ENCODE measurements at regions not wholly inside any gene's neighbourhood (a gene's known extent, or its start where the extent isn't known, plus 50 kb on each side); places are given as distances from the start of the nearest gene placed in this dataset.

GRCh38 chr2:147772781-147773180 lies 72.0 kb upstream of the ACVR2A start:
- Histone ChIP-seq H3K9ac (ENCODE audit: low read length) (no peak overlapping the region), H3K9me3 (ENCODE audit: insufficient read depth, low read depth, low read length) (no peaks in the 10 kb centered on the region), H3K36me3 (ENCODE audit: insufficient read depth, low read length) (no peaks in the 10 kb centered on the region), H3K4me2 (ENCODE audit: low read length) (no peak overlapping the region), H4K20me1 (ENCODE audit: insufficient read depth, low read length) (no peaks in the 10 kb centered on the region), H3K79me2 (ENCODE audit: insufficient read depth, low read length) (no peaks in the 10 kb centered on the region), H3K27me3 (ENCODE audit: insufficient read depth, low read length) (no peaks in the 10 kb centered on the region), H3K4me3 (ENCODE audit: insufficient read depth, low read depth, low read length) (no peak overlapping the region), H2AFZ (ENCODE audit: low read depth, low read length) (no peak overlapping the region), H3K27ac (ENCODE audit: low read depth, low read length) (no peak overlapping the region), H3K4me1 (ENCODE audit: insufficient read depth, low read length) (no peaks in the 10 kb centered on the region)
- Mint-ChIP-seq H3K4me3 (ENCODE audit: unreplicated experiment) (no peak overlapping the region), H3K36me3 (ENCODE audit: low read depth, unreplicated experiment) (no peaks in the 10 kb centered on the region), H3K27ac (ENCODE audit: unreplicated experiment) (no peak overlapping the region), H3K9me3 (ENCODE audit: unreplicated experiment) (no peaks in the 10 kb centered on the region), H3K27me3 (ENCODE audit: low read depth, unreplicated experiment) (no peaks in the 10 kb centered on the region), H3K4me1 (ENCODE audit: low read depth, unreplicated experiment) (peaks cover 5% of the 10 kb centered on the region)
- DNase-seq (ENCODE audit: low read depth) (no peak), FAIRE-seq (no peak)
- no peak for TF ChIP-seq EZH2 (IDR thresholded peaks at IDR 0.05; ENCODE audit: insufficient read depth, low read length)
- no peak for TF ChIP-seq CTCF (IDR thresholded peaks at IDR 0.05; ENCODE audit: insufficient read depth, low read depth, low read length)

GRCh38 chr2:147763861-147764260 lies 81.0 kb upstream of the ACVR2A start:
- no peak for FAIRE-seq
- no peak overlapping the region for H3K27ac Mint-ChIP-seq (ENCODE audit: unreplicated experiment)
- H3K27me3 Mint-ChIP-seq (ENCODE audit: low read depth, unreplicated experiment) = no peaks in the 10 kb centered on the region
- no peak overlapping the region for H3K27ac ChIP-seq (ENCODE audit: low read depth, low read length)
- no peaks in the 10 kb centered on the region for H3K9me3 Mint-ChIP-seq (ENCODE audit: unreplicated experiment)
- H4K20me1 ChIP-seq (ENCODE audit: insufficient read depth, low read length) = no peaks in the 10 kb centered on the region
- H3K4me1 Mint-ChIP-seq (ENCODE audit: low read depth, unreplicated experiment) = peaks cover 13% of the 10 kb centered on the region
- no peak for DNase-seq (ENCODE audit: low read depth)
- no peaks in the 10 kb centered on the region for H3K9me3 ChIP-seq (ENCODE audit: insufficient read depth, low read depth, low read length)
- no peaks in the 10 kb centered on the region for H3K36me3 Mint-ChIP-seq (ENCODE audit: low read depth, unreplicated experiment)
- H3K79me2 ChIP-seq (ENCODE audit: insufficient read depth, low read length) = no peaks in the 10 kb centered on the region
- H3K4me3 Mint-ChIP-seq (ENCODE audit: unreplicated experiment) = no peak overlapping the region
- H2AFZ ChIP-seq (ENCODE audit: low read depth, low read length) = no peak overlapping the region
- TF ChIP-seq CTCF (IDR thresholded peaks at IDR 0.05; ENCODE audit: insufficient read depth, low read depth, low read length) (no peak), EZH2 (IDR thresholded peaks at IDR 0.05; ENCODE audit: insufficient read depth, low read length) (no peak)
- H3K27me3 ChIP-seq (ENCODE audit: insufficient read depth, low read length) = no peaks in the 10 kb centered on the region
- H3K36me3 ChIP-seq (ENCODE audit: insufficient read depth, low read length) = no peaks in the 10 kb centered on the region
- no peak overlapping the region for H3K9ac ChIP-seq (ENCODE audit: low read length)
- no peak overlapping the region for H3K4me2 ChIP-seq (ENCODE audit: low read length)
- H3K4me1 ChIP-seq (ENCODE audit: insufficient read depth, low read length) = no peaks in the 10 kb centered on the region
- H3K4me3 ChIP-seq (ENCODE audit: insufficient read depth, low read depth, low read length) = no peak overlapping the region

GRCh38 chr2:147760984-147761383 lies 83.8 kb upstream of the ACVR2A start:
- peak; percentile 33 for DNase-seq (ENCODE audit: low read depth)
- H3K4me3 Mint-ChIP-seq (ENCODE audit: unreplicated experiment) = no peak overlapping the region

More at GRCh38 chr2:147760984-147761383, 83.8 kb upstream of the ACVR2A start:
- no peak overlapping the region for H3K9ac ChIP-seq (ENCODE audit: low read length)
- H3K4me2 ChIP-seq (ENCODE audit: low read length) = no peak overlapping the region
- H3K4me3 ChIP-seq (ENCODE audit: insufficient read depth, low read depth, low read length) = no peak overlapping the region
- Mint-ChIP-seq H3K9me3 (ENCODE audit: unreplicated experiment) (no peaks in the 10 kb centered on the region), H3K27ac (ENCODE audit: unreplicated experiment) (no peak overlapping the region), H3K4me1 (ENCODE audit: low read depth, unreplicated experiment) (peaks cover 13% of the 10 kb centered on the region), H3K27me3 (ENCODE audit: low read depth, unreplicated experiment) (no peaks in the 10 kb centered on the region), H3K36me3 (ENCODE audit: low read depth, unreplicated experiment) (no peaks in the 10 kb centered on the region)
- no peak overlapping the region for H3K27ac ChIP-seq (ENCODE audit: low read depth, low read length)
- H3K27me3 ChIP-seq (ENCODE audit: insufficient read depth, low read length) = no peaks in the 10 kb centered on the region
- no peak for TF ChIP-seq CTCF (IDR thresholded peaks at IDR 0.05; ENCODE audit: insufficient read depth, low read depth, low read length)
- H2AFZ ChIP-seq (ENCODE audit: low read depth, low read length) = no peak overlapping the region
- H3K4me1 ChIP-seq (ENCODE audit: insufficient read depth, low read length) = no peaks in the 10 kb centered on the region
- H4K20me1 ChIP-seq (ENCODE audit: insufficient read depth, low read length) = no peaks in the 10 kb centered on the region
- H3K79me2 ChIP-seq (ENCODE audit: insufficient read depth, low read length) = no peaks in the 10 kb centered on the region
- no peaks in the 10 kb centered on the region for H3K36me3 ChIP-seq (ENCODE audit: insufficient read depth, low read length)
- no peaks in the 10 kb centered on the region for H3K9me3 ChIP-seq (ENCODE audit: insufficient read depth, low read depth, low read length)
- FAIRE-seq = no peak

All from astrocyte (in vitro differentiated cells and primary cell).